HFF-Myc (cell line): ENCODE measurements at regions not wholly inside any gene's neighbourhood (a gene's known extent, or its start where the extent isn't known, plus 50 kb on each side); places are given as distances from the start of the nearest gene placed in this dataset.
A peak's percentile ranks its signal among the peaks of the same experiment; 100 is the strongest.

Experiments used
- DNase-seq: peaks from one replicate; pipeline ENCODE4 v3.0.0-alpha.2; 2011; ENCODE audit warnings: low read depth; ENCODE audit errors: extremely low read depth
- H3K4me3 ChIP-seq: replicated peaks from 2 replicates; pipeline ENCODE4 v1.5.1; 2011; ENCODE audit warnings: low read depth, mild to moderate bottlenecking, control low read depth, low read length
- TF ChIP-seq, protein P1 (sequence below): IDR thresholded peaks from 2 replicates; pipeline ENCODE4 v1.5.1; 2012; ENCODE audit warnings: mild to moderate bottlenecking, low read depth, low read length, control low read depth; ENCODE audit errors: missing control alignments

GRCh38 chrX:39730662-39731329 is 367.0 kb downstream of the BCOR start:
- TF ChIP-seq, protein P1, sequence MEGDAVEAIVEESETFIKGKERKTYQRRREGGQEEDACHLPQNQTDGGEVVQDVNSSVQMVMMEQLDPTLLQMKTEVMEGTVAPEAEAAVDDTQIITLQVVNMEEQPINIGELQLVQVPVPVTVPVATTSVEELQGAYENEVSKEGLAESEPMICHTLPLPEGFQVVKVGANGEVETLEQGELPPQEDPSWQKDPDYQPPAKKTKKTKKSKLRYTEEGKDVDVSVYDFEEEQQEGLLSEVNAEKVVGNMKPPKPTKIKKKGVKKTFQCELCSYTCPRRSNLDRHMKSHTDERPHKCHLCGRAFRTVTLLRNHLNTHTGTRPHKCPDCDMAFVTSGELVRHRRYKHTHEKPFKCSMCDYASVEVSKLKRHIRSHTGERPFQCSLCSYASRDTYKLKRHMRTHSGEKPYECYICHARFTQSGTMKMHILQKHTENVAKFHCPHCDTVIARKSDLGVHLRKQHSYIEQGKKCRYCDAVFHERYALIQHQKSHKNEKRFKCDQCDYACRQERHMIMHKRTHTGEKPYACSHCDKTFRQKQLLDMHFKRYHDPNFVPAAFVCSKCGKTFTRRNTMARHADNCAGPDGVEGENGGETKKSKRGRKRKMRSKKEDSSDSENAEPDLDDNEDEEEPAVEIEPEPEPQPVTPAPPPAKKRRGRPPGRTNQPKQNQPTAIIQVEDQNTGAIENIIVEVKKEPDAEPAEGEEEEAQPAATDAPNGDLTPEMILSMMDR = peak; percentile 60
- no peak overlapping the region for H3K4me3 ChIP-seq
- peak; percentile 37 for DNase-seq

DNA sequence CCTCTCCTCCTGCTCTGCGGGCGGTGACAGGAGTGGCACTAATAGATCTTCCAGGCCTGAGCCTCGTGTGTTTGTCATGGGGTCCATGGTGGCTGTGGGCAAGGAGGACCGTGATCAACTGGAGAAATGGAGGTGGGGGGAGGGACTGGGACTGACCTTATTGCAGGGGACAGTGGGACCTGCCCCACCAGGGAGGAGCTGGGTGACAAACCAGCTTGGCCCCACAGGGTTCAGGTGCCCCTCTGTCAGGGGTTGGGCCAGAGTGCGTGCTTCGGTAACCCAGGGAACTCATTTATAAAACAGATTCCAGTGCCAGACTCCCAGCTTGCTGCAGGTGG is 366.5 kb downstream of the BCOR start:
- DNase-seq = no peak
- TF ChIP-seq, protein P1 = no peak
- H3K4me3 ChIP-seq = no peak overlapping the region

DNA sequence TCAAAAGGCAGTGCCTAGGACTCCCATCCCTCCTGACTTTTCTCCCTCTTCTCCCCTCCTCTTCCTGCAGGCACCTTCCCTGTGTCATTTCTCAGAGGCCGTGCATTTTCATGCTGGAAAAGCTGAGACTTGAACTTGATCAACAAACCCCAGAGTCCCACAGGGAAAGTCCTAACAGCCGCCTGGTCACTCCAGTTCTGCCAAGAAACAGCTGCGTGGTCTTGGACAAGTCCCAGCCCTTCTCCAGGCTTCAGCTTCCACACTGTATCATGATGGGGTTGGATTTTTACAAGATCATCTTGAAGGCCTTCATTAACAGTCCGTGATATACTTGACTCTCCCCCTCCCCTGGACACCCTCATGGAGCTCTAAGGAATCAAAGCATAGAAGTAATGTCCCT is 366.0 kb downstream of the BCOR start:
- TF ChIP-seq, protein P1 = no peak
- no peak for DNase-seq
- H3K4me3 ChIP-seq = no peak overlapping the region

DNA sequence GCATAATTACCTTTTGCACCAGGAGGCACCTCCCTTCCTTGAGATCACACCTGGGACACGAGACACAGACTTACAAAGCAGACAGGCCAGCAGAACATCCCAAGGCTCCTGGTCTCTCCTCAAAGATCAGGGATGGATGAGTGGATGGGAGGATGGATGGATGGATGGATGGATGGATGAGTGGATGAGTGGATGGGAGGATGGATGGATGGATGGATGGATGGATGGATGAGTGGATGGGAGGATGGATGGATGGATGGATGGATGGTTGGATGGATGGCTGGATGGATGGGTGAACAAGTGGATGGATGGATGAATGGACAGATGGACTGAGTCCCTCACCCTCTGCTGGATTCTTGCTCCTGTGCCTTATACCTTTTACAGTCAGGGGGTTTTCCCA is 364.0 kb downstream of the BCOR start:
- no peak for DNase-seq
- TF ChIP-seq, protein P1 = no peak
- no peak overlapping the region for H3K4me3 ChIP-seq

- no peak overlapping the region for H3K4me3 ChIP-seq
- TF ChIP-seq, protein P1 = no peak
- DNase-seq = no peak
Measured at GRCh38 chrX:39734174-39734776, 363.5 kb downstream of the BCOR start.

DNA sequence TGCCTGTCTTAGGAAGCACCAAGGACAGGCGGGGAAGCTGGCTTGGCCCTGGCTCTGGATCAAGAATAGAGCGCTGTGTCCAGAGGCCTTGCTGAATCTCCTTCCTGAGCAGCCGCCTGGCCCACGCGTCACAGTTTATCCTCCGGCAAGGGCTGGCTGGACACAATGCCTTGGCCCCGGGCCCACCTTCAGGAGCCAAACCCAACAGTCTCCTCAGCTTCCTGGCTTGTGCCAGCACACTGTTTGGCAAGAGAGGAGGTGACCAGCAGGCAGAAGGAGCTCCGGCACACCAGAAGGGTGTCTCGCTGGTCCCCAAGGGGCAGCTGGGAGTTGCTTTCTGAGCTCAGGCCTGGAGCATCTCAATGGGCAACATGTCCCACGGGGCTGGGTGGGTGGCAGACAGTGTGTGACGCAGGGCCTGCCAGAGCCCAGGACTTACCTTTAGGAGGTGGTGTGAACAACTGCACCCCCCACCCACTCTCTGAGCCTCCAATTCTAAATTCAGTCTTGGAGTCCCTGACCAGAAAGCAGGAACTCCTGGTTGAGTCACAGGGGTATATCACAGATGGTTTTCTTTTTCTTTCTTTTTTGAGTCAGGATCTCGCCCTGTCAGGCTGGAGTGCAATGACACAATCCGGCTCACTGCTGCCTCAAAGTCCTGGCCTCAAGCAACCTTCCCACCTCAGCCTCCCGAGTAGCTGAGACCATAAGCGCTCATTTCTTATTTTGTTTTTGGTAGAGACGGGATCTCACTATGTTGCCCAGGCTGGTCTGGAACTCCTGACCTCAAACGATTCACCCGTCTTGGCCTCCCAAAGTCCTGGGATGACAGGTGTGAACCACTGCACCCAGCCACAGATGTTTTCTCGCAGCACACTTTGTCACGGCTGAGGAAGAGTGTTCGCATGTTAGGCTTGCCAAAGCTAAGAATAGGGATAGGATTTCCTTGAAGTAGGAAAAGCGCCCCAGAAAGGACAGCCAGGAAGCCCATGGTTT is 361.2 kb downstream of the BCOR start:
- TF ChIP-seq, protein P1 = no peak
- DNase-seq = no peak
- no peak overlapping the region for H3K4me3 ChIP-seq
